Thyroid gland (tissue), 4 donors: ENCODE measurements at regions not wholly inside any gene's neighbourhood (a gene's known extent, or its start where the extent isn't known, plus 50 kb on each side); places are given as distances from the start of the nearest gene placed in this dataset.

Experiments
- DNase-seq, 2 donors: peaks; one replicate each; pipeline ENCODE4 v3.0.0-alpha.2; 2019
- H3K27ac ChIP-seq, 3 donors: fragments of 200-600 bp; sonication (generic); 1 replicate in 2 of 3; 2 replicates in 1 of 3; pipeline ENCODE4 v1.5.1; 2016 to 2019; ENCODE audit warnings: mild to moderate bottlenecking in 1 of 3, moderate library complexity in 1 of 3
- H3K27me3 ChIP-seq: fragments of 200-600 bp; sonication (generic); one replicate; pipeline ENCODE4 v1.5.1; 2019
- H3K36me3 ChIP-seq, 2 donors: fragments of 200-600 bp; sonication (generic); one replicate each; pipeline ENCODE4 v1.5.1; 2016 to 2019
- H3K4me1 ChIP-seq, 2 donors: fragments of 200-600 bp; sonication (generic); one replicate each; pipeline ENCODE4 v1.5.1; 2017 to 2019
- H3K4me3 ChIP-seq, 3 donors: fragments of 200-600 bp; sonication (generic); replicated peaks in 1 of 3; 1 replicate in 2 of 3; 2 replicates in 1 of 3; pipeline ENCODE4 v1.5.1; 2016; ENCODE audit warnings: mild to moderate bottlenecking in 1 of 3
- H3K9me3 ChIP-seq: fragments of 200-600 bp; sonication (generic); one replicate; pipeline ENCODE4 v1.5.1; 2017
- CTCF ChIP-seq, 6 experiments: fragments of 200-600 bp in 3 of 6; fragments of 450-650 bp in 3 of 6; sonication (generic) in 3 of 6; IDR thresholded peaks; one replicate each; pipeline ENCODE4 v1.5.1; 2016 to 2019; ENCODE audit warnings: antibody characterized with exemption in 6 of 6, mild to moderate bottlenecking in 2 of 6, inconsistent platforms in 1 of 6, moderate library complexity in 1 of 6
- POLR2A ChIP-seq, 2 donors: fragments of 450-650 bp; IDR thresholded peaks; one replicate each; pipeline ENCODE4 v1.6.1; 2017; ENCODE audit warnings: antibody characterized with exemption in 2 of 2, mild to moderate bottlenecking in 2 of 2, moderate library complexity in 1 of 2
- WGBS, 2 donors: methylation state at CpG; one replicate each; pipeline ENCODE4 v1.1.5; 2017; 5-methylcytosine and 5-hydroxymethylcytosine counted together
- intact Hi-C: fragments of 100-400 bp; cut with DNase I; formaldehyde crosslinking; loops from one replicate; pipeline ENCODE4 v1.15.1; 2023

- 83 to 84% methylated on average over 4 of the region's 4 CpGs for WGBS, 2 donors
- H3K9me3 ChIP-seq: no peaks in the 10 kb centered on the region
- H3K4me3 ChIP-seq: no peak overlapping the region
- no peaks in the 10 kb centered on the region for H3K27me3 ChIP-seq
- intact Hi-C loops: no loop called here
- DNase-seq: no peak
- H3K36me3 ChIP-seq: no peaks in the 10 kb centered on the region
- H3K4me1 ChIP-seq: no peaks in the 10 kb centered on the region
- TF ChIP-seq CTCF (IDR thresholded peaks at IDR 0.05) (no peak), POLR2A (IDR thresholded peaks at IDR 0.05) (no peak)
- no peak overlapping the region for H3K27ac ChIP-seq
Measured at GRCh38 chr1:229989591-229990248, 77.3 kb upstream of the GALNT2 start.

GRCh38 chr1:229990326-229990725 lies 76.7 kb upstream of the GALNT2 start:
- TF ChIP-seq POLR2A (IDR thresholded peaks at IDR 0.05): no peak
- TF ChIP-seq CTCF (IDR thresholded peaks at IDR 0.05): no peak
- no peak for DNase-seq
- 80 to 86% methylated on average over 8 of the region's 8 CpGs for WGBS, 2 donors
- intact Hi-C loops: no loop called here
- H3K27me3 ChIP-seq: no peaks in the 10 kb centered on the region
- no peaks in the 10 kb centered on the region for H3K9me3 ChIP-seq
- no peak overlapping the region for H3K4me3 ChIP-seq
- H3K4me1 ChIP-seq: no peaks in the 10 kb centered on the region
- no peaks in the 10 kb centered on the region for H3K36me3 ChIP-seq
- H3K27ac ChIP-seq: no peak overlapping the region

DNA sequence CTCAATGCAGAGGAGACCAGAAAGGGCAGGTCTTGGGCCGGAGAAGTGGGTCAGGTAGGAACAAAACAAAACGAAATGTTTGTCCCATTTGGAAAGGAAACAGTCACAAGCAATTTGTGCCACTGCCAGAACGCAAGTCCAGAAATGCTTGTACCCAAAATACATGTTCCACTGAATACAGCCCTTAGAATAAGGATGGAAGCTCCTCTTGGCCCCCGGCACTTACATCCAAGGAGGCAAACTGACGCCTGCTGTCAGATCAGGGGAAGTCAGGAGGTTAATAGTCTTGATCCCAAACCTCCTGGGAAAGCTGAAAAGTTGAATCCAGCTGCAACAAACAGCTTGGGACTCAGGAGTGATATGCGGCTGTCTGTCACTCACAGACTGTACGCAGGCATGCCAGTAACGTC lies 75.9 kb upstream of the GALNT2 start:
- Histone ChIP-seq H3K4me1 (no peaks in the 10 kb centered on the region), H3K27ac (no peak overlapping the region), H3K27me3 (no peaks in the 10 kb centered on the region), H3K9me3 (no peaks in the 10 kb centered on the region), H3K4me3 (no peak overlapping the region), H3K36me3 (no peaks in the 10 kb centered on the region)
- TF ChIP-seq CTCF (IDR thresholded peaks at IDR 0.05): no peak
- no peak for TF ChIP-seq POLR2A (IDR thresholded peaks at IDR 0.05)
- WGBS, 2 donors: 69 to 78% methylated on average over 8 of the region's 8 CpGs
- intact Hi-C loops: no loop called here
- no peak for DNase-seq

GRCh38 chr1:229991724-229992333 lies 75.2 kb upstream of the GALNT2 start:
- intact Hi-C loops: no loop called here
- WGBS, 2 donors: 75 to 86% methylated on average over 5 to 6 of the region's 6 CpGs

More at GRCh38 chr1:229991724-229992333, 75.2 kb upstream of the GALNT2 start:
- no peak for DNase-seq
- Histone ChIP-seq H3K27me3 (no peaks in the 10 kb centered on the region), H3K4me3 (no peak overlapping the region), H3K36me3 (no peaks in the 10 kb centered on the region), H3K9me3 (no peaks in the 10 kb centered on the region), H3K4me1 (no peaks in the 10 kb centered on the region), H3K27ac (no peak overlapping the region)
- TF ChIP-seq POLR2A (IDR thresholded peaks at IDR 0.05) (no peak), CTCF (IDR thresholded peaks at IDR 0.05) (no peak)
